ENCODE measurements at regions not wholly inside any gene's neighbourhood (a gene's known extent, or its start where the extent isn't known, plus 50 kb on each side); places are given as distances from the start of the nearest gene placed in this dataset.

DNA sequence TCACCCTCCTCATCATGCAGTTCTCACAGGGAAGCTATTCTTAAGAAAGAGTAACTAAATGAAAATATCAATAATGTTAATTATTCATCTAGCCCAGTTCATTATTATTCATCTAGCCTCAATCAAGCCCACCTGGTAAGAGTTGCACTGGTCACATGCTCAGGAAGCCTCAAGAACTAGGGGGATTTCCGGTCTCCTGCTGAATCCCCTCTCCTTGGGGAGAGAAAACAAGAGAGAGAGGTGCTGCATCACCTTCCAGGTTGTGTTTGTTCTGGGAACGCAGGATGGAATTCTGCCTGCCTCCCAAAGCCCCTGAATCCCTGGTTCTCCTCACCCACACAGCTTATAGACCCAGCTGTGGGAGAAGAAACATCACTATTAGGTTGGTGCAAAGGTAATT is 164.0 kb downstream of the PMP22 start:
- Mint-ChIP-seq H3K4me3 (no peak overlapping the region), H3K36me3 (no peaks in the 10 kb centered on the region), H3K9me3 (no peaks in the 10 kb centered on the region), H3K4me1 (ENCODE audit: unreplicated experiment) (no peaks in the 10 kb centered on the region), H3K27ac (no peak overlapping the region), H3K27me3 (peaks cover 22% of the 10 kb centered on the region)
- DNase-seq (ENCODE audit: extremely low spot score, unreplicated experiment): no peak
- TF ChIP-seq, protein P1, sequence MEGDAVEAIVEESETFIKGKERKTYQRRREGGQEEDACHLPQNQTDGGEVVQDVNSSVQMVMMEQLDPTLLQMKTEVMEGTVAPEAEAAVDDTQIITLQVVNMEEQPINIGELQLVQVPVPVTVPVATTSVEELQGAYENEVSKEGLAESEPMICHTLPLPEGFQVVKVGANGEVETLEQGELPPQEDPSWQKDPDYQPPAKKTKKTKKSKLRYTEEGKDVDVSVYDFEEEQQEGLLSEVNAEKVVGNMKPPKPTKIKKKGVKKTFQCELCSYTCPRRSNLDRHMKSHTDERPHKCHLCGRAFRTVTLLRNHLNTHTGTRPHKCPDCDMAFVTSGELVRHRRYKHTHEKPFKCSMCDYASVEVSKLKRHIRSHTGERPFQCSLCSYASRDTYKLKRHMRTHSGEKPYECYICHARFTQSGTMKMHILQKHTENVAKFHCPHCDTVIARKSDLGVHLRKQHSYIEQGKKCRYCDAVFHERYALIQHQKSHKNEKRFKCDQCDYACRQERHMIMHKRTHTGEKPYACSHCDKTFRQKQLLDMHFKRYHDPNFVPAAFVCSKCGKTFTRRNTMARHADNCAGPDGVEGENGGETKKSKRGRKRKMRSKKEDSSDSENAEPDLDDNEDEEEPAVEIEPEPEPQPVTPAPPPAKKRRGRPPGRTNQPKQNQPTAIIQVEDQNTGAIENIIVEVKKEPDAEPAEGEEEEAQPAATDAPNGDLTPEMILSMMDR (conservative IDR thresholded peaks at IDR 0.05): no peak

DNA sequence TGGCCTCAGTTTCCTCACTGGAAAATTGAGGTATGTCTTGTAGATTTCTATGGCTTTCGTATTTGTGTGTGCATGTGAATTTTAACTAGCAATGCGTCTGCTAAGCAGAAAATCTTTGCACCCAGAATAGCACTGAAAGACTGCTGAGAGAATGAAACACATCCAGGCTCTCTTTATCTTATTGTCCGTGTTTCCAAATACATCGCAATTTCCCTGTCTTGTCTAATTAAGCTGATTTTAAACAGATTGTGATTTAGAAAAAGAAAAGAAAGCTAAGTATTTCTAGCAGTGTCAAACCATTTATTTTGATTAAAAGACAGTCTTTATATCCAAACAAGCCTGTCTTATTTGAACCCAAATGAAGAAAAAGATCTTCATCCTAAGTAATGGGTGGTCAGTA is 168.6 kb downstream of the PMP22 start:
- Mint-ChIP-seq H3K27me3 (peaks cover 22% of the 10 kb centered on the region), H3K9me3 (no peaks in the 10 kb centered on the region), H3K4me1 (ENCODE audit: unreplicated experiment) (no peaks in the 10 kb centered on the region), H3K27ac (no peak overlapping the region), H3K36me3 (no peaks in the 10 kb centered on the region), H3K4me3 (no peak overlapping the region)
- DNase-seq (ENCODE audit: extremely low spot score, unreplicated experiment): no peak
- TF ChIP-seq, protein P1 (conservative IDR thresholded peaks at IDR 0.05): no peak

DNA sequence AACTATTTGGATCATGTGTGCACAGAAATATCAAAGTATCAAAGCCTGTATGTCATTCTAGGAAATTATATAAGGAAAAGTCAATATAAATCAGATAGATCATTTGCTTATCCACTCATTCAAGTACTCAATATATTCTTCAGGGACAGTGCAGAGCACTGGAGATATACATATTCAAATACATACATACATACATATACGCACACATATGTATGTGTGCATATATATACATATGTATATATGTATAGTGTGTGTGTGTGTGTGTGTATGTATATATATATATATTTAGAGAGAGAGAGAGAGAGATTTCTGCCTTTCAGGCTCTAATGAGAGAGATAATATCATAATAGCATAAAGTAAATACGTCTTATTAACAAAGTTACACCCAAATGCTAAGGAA is 169.2 kb downstream of the PMP22 start:
- H3K4me1 Mint-ChIP-seq (ENCODE audit: unreplicated experiment): no peaks in the 10 kb centered on the region
- TF ChIP-seq, protein P1 (conservative IDR thresholded peaks at IDR 0.05): no peak
- peaks cover 22% of the 10 kb centered on the region for H3K27me3 Mint-ChIP-seq
- no peak overlapping the region for H3K27ac Mint-ChIP-seq
- no peaks in the 10 kb centered on the region for H3K36me3 Mint-ChIP-seq
- no peaks in the 10 kb centered on the region for H3K9me3 Mint-ChIP-seq
- no peak overlapping the region for H3K4me3 Mint-ChIP-seq
- DNase-seq (ENCODE audit: extremely low spot score, unreplicated experiment): no peak

DNA sequence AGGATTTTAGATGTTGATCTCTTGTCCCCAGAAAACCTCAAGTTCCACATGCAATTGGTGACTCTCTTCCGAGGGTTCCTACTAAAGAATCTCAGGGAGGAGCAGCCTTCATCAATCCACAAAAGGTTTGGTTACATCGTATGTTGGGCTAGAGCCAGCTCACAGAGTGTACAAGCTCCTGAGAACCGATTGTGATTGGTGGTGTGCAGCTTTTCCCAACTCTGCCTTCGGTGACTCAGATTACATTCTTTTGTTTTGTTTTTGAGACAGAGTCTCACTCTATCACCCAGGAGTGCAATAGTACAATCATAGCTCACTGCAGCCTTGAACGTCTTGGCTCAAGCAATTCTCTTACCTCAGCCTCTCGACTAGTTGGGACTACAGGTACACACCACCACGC is 172.4 kb downstream of the PMP22 start:
- Mint-ChIP-seq H3K4me3 (no peak overlapping the region), H3K27me3 (peaks cover 8% of the 10 kb centered on the region)

DNA sequence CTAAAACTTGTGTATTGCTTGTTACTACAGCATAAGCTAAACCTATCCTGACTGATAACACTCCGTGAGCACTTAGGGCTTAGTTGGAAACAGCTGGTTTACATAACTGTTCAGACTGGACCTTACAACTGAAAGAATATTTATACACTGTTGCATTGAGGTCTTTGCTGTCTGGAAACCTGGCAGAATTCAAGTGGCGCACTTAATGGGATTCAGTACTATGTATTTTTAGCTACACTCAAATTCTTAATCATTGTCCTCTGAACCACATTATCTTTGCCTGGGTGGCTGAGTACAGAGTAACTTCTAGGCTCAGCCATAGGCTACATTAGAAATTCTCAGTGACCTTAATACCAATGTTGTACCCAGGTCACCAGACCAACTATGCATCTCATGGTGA is 172.9 kb downstream of the PMP22 start:
- no peaks in the 10 kb centered on the region for H3K36me3 Mint-ChIP-seq
- H3K27ac Mint-ChIP-seq: no peak overlapping the region
- no peak overlapping the region for H3K4me3 Mint-ChIP-seq
- TF ChIP-seq, protein P1 (conservative IDR thresholded peaks at IDR 0.05): no peak
- DNase-seq (ENCODE audit: extremely low spot score, unreplicated experiment): no peak
- no peaks in the 10 kb centered on the region for H3K9me3 Mint-ChIP-seq
- peaks cover 3% of the 10 kb centered on the region for H3K27me3 Mint-ChIP-seq
- no peaks in the 10 kb centered on the region for H3K4me1 Mint-ChIP-seq (ENCODE audit: unreplicated experiment)

More for the DNA sequence above, 172.4 kb downstream of the PMP22 start:
- TF ChIP-seq, protein P1 (conservative IDR thresholded peaks at IDR 0.05): no peak
- Mint-ChIP-seq H3K36me3 (no peaks in the 10 kb centered on the region), H3K4me1 (ENCODE audit: unreplicated experiment) (no peaks in the 10 kb centered on the region), H3K9me3 (no peaks in the 10 kb centered on the region), H3K27ac (no peak overlapping the region)
- no peak for DNase-seq (ENCODE audit: extremely low spot score, unreplicated experiment)

DNA sequence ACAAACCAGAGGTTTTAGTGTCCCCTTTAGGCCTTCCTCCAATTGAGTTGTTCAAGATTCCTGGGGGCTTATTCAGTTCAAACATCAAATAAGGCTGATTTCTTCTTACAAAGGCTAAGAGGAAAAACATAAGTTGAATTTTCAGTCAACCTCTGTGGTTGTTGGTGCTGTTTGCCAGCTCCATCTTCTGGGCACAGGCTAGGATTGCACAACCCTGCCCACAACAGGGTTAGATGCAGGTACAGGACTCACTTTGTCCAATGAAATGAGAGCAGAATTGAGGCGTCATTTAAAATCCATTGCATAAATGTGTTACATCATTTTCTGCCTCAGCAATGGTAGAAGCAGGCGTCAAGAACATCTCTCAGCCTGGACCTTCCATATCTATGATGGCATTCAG is 173.3 kb downstream of the PMP22 start:
- Mint-ChIP-seq H3K4me3 (no peak overlapping the region), H3K9me3 (no peaks in the 10 kb centered on the region), H3K36me3 (no peaks in the 10 kb centered on the region), H3K4me1 (ENCODE audit: unreplicated experiment) (no peaks in the 10 kb centered on the region), H3K27me3 (peaks cover 3% of the 10 kb centered on the region), H3K27ac (no peak overlapping the region)
- TF ChIP-seq, protein P1 (conservative IDR thresholded peaks at IDR 0.05): peak; percentile 57
- no peak for DNase-seq (ENCODE audit: extremely low spot score, unreplicated experiment)

Data from type B pancreatic cell (in vitro differentiated cells).